GM23338 (cell line): ENCODE measurements at regions not wholly inside any gene's neighbourhood (a gene's known extent, or its start where the extent isn't known, plus 50 kb on each side); places are given as distances from the start of the nearest gene placed in this dataset.

Experiments
- CREB1 ChIP-seq: fragments of 250-450 bp; sonication (Bioruptor Pico); IDR thresholded peaks from 2 replicates; pipeline ENCODE4 v1.5.0; 2020; ENCODE audit warnings: low read depth, mild to moderate bottlenecking, moderate library complexity
- EZH2 ChIP-seq: fragments of 200-600 bp; sonication (generic); IDR thresholded peaks from one replicate; pipeline ENCODE4 v1.8.0; 2017; ENCODE audit warnings: antibody characterized with exemption, mild to moderate bottlenecking, low read depth; ENCODE audit not compliant: unreplicated experiment
- STAT1 ChIP-seq: IDR thresholded peaks from one replicate; pipeline ENCODE4 v1.6.1; 2016; ENCODE audit warnings: antibody characterized with exemption; ENCODE audit not compliant: unreplicated experiment
- ZNF114 ChIP-seq: fragments of 250-450 bp; sonication (Bioruptor Pico); IDR thresholded peaks from 2 replicates; pipeline ENCODE4 v1.5.0; 2020; ENCODE audit warnings: mild to moderate bottlenecking, moderate library complexity
- ZNF331 ChIP-seq: fragments of 250-450 bp; sonication (Bioruptor Pico); IDR thresholded peaks from 2 replicates; pipeline ENCODE4 v1.5.0; 2020; ENCODE audit warnings: low read depth, mild to moderate bottlenecking, moderate library complexity
- ZNF462 ChIP-seq: fragments of 250-450 bp; sonication (Bioruptor Pico); IDR thresholded peaks from 2 replicates; pipeline ENCODE4 v1.5.0; 2020; ENCODE audit warnings: mild to moderate bottlenecking, moderate library complexity
- TF ChIP-seq, protein P1 (sequence below): IDR thresholded peaks from one replicate; pipeline ENCODE4 v1.6.1; 2018; ENCODE audit warnings: antibody characterized with exemption; ENCODE audit not compliant: unreplicated experiment

- TF ChIP-seq ZNF462 (CRISPR knock-in tag) (no peak), STAT1 (no peak), EZH2 (no peak), ZNF114 (CRISPR knock-in tag) (no peak), ZNF331 (CRISPR knock-in tag) (no peak), CREB1 (CRISPR knock-in tag) (no peak)
- TF ChIP-seq, protein P1, sequence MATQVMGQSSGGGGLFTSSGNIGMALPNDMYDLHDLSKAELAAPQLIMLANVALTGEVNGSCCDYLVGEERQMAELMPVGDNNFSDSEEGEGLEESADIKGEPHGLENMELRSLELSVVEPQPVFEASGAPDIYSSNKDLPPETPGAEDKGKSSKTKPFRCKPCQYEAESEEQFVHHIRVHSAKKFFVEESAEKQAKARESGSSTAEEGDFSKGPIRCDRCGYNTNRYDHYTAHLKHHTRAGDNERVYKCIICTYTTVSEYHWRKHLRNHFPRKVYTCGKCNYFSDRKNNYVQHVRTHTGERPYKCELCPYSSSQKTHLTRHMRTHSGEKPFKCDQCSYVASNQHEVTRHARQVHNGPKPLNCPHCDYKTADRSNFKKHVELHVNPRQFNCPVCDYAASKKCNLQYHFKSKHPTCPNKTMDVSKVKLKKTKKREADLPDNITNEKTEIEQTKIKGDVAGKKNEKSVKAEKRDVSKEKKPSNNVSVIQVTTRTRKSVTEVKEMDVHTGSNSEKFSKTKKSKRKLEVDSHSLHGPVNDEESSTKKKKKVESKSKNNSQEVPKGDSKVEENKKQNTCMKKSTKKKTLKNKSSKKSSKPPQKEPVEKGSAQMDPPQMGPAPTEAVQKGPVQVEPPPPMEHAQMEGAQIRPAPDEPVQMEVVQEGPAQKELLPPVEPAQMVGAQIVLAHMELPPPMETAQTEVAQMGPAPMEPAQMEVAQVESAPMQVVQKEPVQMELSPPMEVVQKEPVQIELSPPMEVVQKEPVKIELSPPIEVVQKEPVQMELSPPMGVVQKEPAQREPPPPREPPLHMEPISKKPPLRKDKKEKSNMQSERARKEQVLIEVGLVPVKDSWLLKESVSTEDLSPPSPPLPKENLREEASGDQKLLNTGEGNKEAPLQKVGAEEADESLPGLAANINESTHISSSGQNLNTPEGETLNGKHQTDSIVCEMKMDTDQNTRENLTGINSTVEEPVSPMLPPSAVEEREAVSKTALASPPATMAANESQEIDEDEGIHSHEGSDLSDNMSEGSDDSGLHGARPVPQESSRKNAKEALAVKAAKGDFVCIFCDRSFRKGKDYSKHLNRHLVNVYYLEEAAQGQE: no peak
These were observed 125.0 kb upstream of the ZNF746 start (continued) for GRCh38 chr7:149622444-149623210.
